ENCODE measurements at regions not wholly inside any gene's neighbourhood (a gene's known extent, or its start where the extent isn't known, plus 50 kb on each side); places are given as distances from the start of the nearest gene placed in this dataset.

DNA sequence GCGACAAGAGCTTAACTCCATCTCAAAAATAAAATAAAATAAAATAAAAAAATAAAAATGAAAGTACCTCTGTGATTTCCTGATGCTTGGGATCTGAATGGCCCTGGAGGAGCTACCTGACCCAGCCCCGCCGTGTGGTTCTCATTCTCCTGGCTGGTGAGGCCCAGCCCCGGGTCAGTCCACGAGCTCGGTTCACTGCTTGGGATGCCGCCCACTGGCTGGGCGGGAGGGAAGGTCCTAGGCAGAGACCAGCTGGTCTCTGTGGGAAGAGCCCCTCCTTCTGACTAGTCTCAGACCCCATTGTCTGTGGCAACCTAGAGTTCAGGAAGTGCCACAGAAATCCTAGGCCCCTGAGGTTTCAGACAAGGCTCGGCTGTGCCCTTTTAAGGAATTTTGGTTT lies 55.1 kb upstream of the DLGAP1 start:
- in situ Hi-C loops (cut with HindIII; ENCODE audit: low sequenced_read_pairs): no loop called here
- DNase-seq (ENCODE audit: low spot score): no peak
